GM21619 (cell line): ENCODE measurements at regions not wholly inside any gene's neighbourhood (a gene's known extent, or its start where the extent isn't known, plus 50 kb on each side); places are given as distances from the start of the nearest gene placed in this dataset.
"Not testable (repeated sequence)": the region's sequence is repeated elsewhere in the genome, so short reads cannot be mapped to it uniquely, and the experiment has no call there.

Experiments used
- ATAC-seq: cut with Tn5 transposase; IDR thresholded peaks from one replicate; pipeline ENCODE4 v1.9.1; 2021; ENCODE audit not compliant: unreplicated experiment

DNA sequence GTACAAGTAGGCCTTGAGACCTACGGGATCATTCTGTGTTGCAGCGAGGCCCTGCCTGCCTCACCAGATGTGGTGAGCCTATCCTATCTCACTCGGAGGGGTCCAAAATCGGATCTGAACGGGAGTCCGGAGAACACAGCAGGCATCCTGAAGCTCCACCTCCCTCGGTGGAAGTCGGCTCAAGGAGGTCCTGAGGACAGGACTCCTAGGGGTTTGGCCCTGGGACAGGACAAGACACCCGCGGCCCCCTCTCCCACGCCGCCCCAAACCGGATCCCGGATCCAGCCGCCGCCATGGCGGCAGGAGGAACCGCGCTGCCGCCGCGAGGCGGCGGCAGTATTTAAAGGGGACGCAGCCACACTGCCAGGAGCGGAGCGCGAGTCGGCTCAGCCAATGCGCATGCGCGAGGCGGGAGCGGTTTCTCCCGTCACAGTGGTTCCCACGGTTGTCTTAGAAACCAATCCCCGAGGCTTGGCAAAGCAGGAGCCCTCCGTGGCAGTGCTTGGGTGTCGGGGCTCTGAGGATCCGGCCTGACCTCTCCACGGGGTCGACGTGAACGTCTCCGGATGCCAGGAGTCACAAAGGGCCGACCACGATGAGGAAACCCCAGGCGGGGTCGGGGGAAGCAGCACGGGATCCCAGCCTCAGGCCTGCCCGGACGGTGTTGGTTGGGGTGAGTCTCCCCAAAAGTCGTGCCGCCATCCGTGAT lies 454.6 kb upstream of the ZNG1F start:
- peak; percentile 100 for ATAC-seq

DNA sequence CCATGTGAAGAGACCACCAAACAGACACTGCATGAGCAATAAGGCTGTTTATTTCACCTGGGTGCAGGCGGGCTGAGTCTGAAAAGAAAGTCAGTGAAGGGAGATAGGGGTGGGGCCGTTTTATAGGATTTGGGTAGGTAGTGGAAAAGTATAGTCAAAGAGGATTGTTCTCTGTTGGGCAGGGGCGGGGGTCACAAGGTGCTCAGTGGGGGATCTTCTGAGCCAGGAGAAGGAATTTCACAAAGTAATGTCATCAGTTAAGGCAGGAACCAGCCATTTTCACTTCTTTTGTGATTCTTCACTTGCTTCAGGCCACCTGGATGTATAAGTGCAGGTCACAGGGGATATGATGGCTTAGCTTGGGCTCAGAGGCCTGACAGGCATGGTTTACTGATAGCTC lies 444.6 kb upstream of the ZNG1F start:
- not testable (repeated sequence) for ATAC-seq

DNA sequence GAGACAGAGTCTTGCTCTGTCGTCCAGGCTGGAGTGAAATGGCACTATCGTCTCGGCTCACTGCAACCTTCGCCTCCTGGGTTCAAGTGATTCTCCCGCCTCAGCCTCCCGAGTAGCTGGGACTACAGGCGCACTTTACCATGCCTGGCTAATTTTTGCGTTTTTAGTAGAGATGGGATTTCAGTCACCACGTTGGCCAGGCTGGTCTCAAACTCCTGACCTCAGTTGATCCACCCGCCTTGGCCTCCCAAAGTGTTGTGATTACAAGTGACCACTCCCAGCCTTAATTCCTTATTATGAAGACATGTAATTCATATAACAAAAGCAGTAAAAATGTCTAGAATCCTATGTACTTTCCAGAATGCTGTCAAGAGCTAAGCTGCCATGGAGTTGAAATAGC lies 434.5 kb upstream of the ZNG1F start:
- ATAC-seq = not testable (repeated sequence)

DNA sequence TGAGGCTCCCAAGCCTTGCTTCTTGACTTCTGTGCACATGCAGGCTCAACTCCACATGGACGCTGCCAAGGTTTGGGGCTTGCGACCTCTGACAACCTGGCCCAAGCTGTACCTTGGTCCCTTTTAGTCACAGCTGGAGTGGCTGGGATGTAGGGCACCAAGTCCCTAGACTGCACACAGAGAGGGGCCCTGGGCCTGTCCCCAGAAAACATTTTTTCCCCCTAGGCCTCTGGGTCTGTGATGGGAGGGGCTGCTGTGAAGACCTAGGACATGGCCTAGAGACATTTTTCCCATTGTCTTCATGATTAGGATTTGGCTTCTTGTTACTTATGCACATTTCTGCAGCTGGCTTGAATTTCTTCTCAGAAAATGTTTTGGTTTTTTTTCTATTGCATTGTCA lies 430.1 kb upstream of the ZNG1F start:
- ATAC-seq = not testable (repeated sequence)

DNA sequence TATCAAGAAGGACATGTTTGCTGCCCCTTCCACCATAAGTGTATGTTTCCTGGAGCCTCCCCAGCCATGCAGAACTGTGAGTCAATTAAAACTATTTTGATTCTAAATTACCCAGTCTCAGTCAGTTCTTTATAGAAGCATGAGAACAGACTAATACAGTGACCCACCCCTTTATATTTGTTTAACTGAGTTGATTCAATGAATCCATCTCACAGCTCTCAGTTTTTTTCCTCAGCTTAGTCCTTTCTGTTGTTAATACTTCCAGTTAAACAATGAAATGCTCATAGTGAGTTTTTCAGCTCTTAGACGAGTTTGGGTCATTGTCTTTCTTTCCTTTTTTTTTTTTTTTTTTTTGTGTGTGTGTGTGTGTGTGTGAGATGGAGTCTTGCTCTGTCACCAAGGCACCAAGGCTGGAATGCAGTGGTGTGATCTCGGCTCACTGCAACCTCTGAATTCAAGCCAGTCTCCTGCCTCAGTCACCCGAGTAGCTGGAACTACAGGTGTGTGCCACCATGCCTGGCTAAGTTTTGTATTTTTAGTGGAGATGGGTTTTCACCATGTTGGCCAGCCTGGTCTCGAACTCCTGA lies 417.9 kb upstream of the ZNG1F start:
- ATAC-seq = not testable (repeated sequence)

DNA sequence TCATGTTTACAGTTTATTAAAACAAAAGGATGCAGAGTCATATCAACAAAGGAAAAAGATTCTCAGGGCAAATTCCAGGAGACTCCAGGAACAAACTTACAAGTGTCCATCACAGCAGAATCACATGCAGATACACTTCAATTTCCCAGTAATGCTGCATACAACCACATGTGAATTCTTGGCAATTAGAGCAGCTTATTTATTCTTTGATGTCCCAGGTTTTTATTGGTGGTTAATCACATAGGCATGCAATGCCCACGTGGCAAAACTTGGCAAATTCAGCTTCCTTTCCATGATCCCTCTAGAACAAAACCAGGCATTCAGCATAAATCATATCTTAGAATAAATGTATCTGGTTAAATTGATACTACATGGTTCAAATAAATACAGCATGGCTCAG lies 376.5 kb upstream of the ZNG1F start:
- not testable (repeated sequence) for ATAC-seq
